ENCODE measurements at regions not wholly inside any gene's neighbourhood (a gene's known extent, or its start where the extent isn't known, plus 50 kb on each side); places are given as distances from the start of the nearest gene placed in this dataset.

- TF ChIP-seq CTCF (optimal IDR thresholded peaks at IDR 0.05 in 1 of 3, IDR thresholded peaks at IDR 0.05 in 1 of 3, conservative IDR thresholded peaks at IDR 0.05 in 1 of 3; ENCODE audit: extremely low read depth in 1 of 3, insufficient read depth in 2 of 3, low read length in 3 of 3) (no peak), EZH2 (IDR thresholded peaks at IDR 0.05; ENCODE audit: low read length) (no peak)
Measured at GRCh38 chrX:14347523-14347922, 181.8 kb upstream of the GLRA2 start.
